LNCaP clone FGC (cell line): ENCODE measurements at regions not wholly inside any gene's neighbourhood (a gene's known extent, or its start where the extent isn't known, plus 50 kb on each side); places are given as distances from the start of the nearest gene placed in this dataset.

Source experiments
- DNase-seq: peaks from one replicate; pipeline ENCODE4 v3.0.0-alpha.2; 2011; ENCODE audit warnings: low read depth
- H3K4me3 ChIP-seq: 2 replicates; pipeline ENCODE4 v1.5.1; 2011; ENCODE audit warnings: mild to moderate bottlenecking, low read depth, low read length, control low read depth
- TF ChIP-seq, protein P1 (sequence below): IDR thresholded peaks from 2 replicates; pipeline ENCODE4 v1.5.1; 2012; ENCODE audit warnings: mild to moderate bottlenecking; ENCODE audit not compliant: control insufficient read depth, insufficient read depth; ENCODE audit errors: extremely low read depth

- no peak overlapping the region for H3K4me3 ChIP-seq
- TF ChIP-seq, protein P1, sequence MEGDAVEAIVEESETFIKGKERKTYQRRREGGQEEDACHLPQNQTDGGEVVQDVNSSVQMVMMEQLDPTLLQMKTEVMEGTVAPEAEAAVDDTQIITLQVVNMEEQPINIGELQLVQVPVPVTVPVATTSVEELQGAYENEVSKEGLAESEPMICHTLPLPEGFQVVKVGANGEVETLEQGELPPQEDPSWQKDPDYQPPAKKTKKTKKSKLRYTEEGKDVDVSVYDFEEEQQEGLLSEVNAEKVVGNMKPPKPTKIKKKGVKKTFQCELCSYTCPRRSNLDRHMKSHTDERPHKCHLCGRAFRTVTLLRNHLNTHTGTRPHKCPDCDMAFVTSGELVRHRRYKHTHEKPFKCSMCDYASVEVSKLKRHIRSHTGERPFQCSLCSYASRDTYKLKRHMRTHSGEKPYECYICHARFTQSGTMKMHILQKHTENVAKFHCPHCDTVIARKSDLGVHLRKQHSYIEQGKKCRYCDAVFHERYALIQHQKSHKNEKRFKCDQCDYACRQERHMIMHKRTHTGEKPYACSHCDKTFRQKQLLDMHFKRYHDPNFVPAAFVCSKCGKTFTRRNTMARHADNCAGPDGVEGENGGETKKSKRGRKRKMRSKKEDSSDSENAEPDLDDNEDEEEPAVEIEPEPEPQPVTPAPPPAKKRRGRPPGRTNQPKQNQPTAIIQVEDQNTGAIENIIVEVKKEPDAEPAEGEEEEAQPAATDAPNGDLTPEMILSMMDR, result no peak
- no peak for DNase-seq
Measured at GRCh38 chr18:8516371-8517250, 92.6 kb upstream of the RAB12 start.

DNA sequence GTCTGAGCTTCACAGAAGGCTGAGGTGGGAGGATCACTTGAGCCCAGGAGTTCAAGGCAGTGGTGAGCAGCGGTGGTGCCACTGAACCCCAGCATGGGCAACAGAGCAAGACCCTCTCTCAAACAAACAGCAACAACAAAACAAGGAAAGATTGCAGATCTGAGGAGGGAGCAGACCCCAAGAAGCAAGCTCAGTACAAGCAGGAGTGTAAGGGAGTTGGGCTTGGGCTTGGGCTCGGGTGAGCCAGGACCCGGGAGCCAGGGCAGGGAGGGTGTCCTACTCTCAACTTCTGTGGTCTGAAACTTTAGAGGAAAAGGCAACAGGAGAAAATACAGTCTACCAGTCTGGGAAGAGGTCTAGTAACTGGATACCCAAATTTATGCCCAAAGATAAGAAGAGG is 92.0 kb upstream of the RAB12 start:
- no peak overlapping the region for H3K4me3 ChIP-seq
- DNase-seq, result no peak
- TF ChIP-seq, protein P1, result no peak

DNA sequence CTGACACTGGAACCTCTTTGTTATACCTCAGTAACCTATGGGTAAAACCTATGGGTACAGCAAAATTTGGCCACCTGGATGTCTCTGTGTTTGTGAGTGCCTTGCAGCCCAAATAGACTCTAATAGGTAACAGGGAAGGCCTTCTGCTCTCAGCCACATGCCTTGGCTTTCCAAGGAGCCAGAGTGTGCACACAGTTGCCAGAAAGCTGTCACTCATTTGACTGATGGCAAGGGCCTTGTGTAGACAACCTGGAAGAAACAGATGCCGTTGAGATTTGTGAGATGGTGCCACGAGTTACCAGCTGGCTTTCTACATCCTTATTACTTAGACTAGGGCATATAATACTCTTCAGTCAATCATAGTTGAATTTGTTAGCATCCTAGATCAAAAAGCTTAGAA is 90.1 kb upstream of the RAB12 start:
- TF ChIP-seq, protein P1, result no peak
- H3K4me3 ChIP-seq, result no peak overlapping the region
- no peak for DNase-seq

GRCh38 chr18:8520266-8520665 is 89.0 kb upstream of the RAB12 start:
- no peak for DNase-seq
- TF ChIP-seq, protein P1, result no peak
- H3K4me3 ChIP-seq, result no peak overlapping the region

GRCh38 chr18:8522756-8523155 is 86.5 kb upstream of the RAB12 start:
- no peak overlapping the region for H3K4me3 ChIP-seq
- no peak for DNase-seq
- TF ChIP-seq, protein P1, result no peak

DNA sequence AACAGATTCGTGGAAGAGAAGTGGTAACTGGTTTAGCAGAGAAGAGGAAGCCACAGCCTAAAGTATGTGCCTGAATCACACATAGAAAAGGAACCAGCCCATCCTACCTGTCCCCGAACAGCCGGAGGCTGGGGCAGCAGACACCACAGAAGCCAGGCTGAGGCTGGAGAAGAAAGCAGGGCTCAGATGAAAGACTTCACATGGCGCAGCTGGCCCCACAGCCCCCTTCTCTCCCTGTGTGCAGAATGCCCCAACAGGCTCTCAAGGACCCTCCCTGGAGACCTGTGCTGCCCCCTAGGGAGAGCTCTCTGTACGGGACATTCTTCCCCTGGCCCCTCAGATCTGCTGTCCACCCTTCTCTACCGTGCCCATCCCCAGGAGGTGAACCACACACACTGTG is 83.5 kb upstream of the RAB12 start:
- no peak overlapping the region for H3K4me3 ChIP-seq
- TF ChIP-seq, protein P1, result peak; percentile 24; the same call in 1 of the 2 replicates

GRCh38 chr18:8526332-8526731 is 82.9 kb upstream of the RAB12 start:
- no peak overlapping the region for H3K4me3 ChIP-seq
- no peak for DNase-seq
- TF ChIP-seq, protein P1, result no peak

More for the DNA sequence above, 83.5 kb upstream of the RAB12 start:
- DNase-seq, result no peak
